ENCODE measurements at regions not wholly inside any gene's neighbourhood (a gene's known extent, or its start where the extent isn't known, plus 50 kb on each side); places are given as distances from the start of the nearest gene placed in this dataset.

DNA sequence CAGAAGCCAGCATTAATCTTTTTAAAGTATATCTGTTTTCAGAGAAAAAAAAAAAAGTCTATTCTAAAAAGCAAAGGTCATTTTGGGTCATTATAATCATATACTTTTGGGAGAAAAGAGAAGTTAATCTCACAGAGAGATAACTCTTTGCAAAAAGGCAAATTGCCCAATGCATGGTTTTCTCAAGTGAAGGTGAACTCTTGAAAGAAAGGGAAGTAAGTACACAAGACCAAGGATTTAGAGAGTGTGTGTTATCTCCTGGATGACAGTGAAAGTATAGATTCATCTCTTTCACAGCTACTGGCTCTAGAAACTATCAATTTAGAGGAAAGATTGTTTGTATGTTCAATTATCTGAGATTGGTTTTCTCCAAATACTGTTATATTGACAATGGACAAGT, 151.4 kb downstream of the CD8B2 start:
- H2AK5ac ChIP-seq (ENCODE audit: low read depth, low read length) = no peak overlapping the region
- no peak overlapping the region for H4K5ac ChIP-seq (ENCODE audit: low read depth, low read length)
- dilution Hi-C loops (cut with HindIII; ENCODE audit: low sequenced_read_pairs, unreplicated experiment) = no loop called here
- H3K23ac ChIP-seq (ENCODE audit: low read depth, low read length) = no peak overlapping the region
- no peak overlapping the region for H3K56ac ChIP-seq (ENCODE audit: extremely low read depth, insufficient read depth, low read length)
- H4K91ac ChIP-seq (ENCODE audit: insufficient read depth, low read depth, low read length) = no peak overlapping the region
- no peaks in the 10 kb centered on the region for H3K36me3 ChIP-seq (ENCODE audit: control insufficient read depth, insufficient read depth, low read length)
- CTCF ChIA-PET = interaction anchor here (1.3 kb wide), 1 partner anchor 56 kb away, joined by 3 read pairs; no protein-coding TSS in a partner anchor
- no peaks in the 10 kb centered on the region for H3K4me1 ChIP-seq (ENCODE audit: control insufficient read depth, insufficient read depth, low read length)
- no peak overlapping the region for H2AK9ac ChIP-seq (replicated peaks; ENCODE audit: low read depth, low read length, poor library complexity)
- H3K27ac ChIP-seq (ENCODE audit: insufficient read depth, low read length) = no peak overlapping the region
- no peak overlapping the region for H2BK15ac ChIP-seq (ENCODE audit: low read depth, low read length)
- no peak overlapping the region for H3K14ac ChIP-seq (replicated peaks; ENCODE audit: low read depth, low read length)
- no TSS peak for BruUV-seq (replicated peaks)
- H2BK120ac ChIP-seq (ENCODE audit: low read depth, low read length) = no peak overlapping the region
- no peak overlapping the region for H3K4me3 ChIP-seq (ENCODE audit: insufficient read depth, low read depth, low read length)
- POLR2A ChIA-PET (ENCODE audit: unreplicated experiment) = no interaction called here
- no peak overlapping the region for H2BK5ac ChIP-seq (ENCODE audit: low read depth, low read length, poor library complexity, severe bottlenecking)
- H3K79me1 ChIP-seq (ENCODE audit: low read depth in 1 of 2, low read length in 2 of 2) = no peaks in the 10 kb centered on the region
- H3K27me3 ChIP-seq (ENCODE audit: control insufficient read depth, insufficient read depth, low read length) = no peaks in the 10 kb centered on the region
- in situ Hi-C loops (cut with MboI; ENCODE audit: low sequenced_read_pairs) = loop anchor here (25.0 kb wide), 1 partner anchor 1549 kb away; no protein-coding TSS in a partner anchor
- H3K9me3 ChIP-seq (ENCODE audit: control insufficient read depth, insufficient read depth, low read length) = no peaks in the 10 kb centered on the region
- no peak overlapping the region for H2BK20ac ChIP-seq (ENCODE audit: low read depth, low read length)
- no peaks in the 10 kb centered on the region for H4K20me1 ChIP-seq (ENCODE audit: insufficient read depth, low read length)
- ATAC-seq (ENCODE audit: low read depth) (no peak), DNase-seq (no peak)
- H3K18ac ChIP-seq (ENCODE audit: low read depth, low read length) = no peak overlapping the region
- intact Hi-C loops (cut with micrococcal nuclease) = loop anchor here (2.0 to 5.0 kb wide), 2 partner anchors 1544 to 1556 kb away; no protein-coding TSS in a partner anchor
- H3K4ac ChIP-seq (ENCODE audit: low read depth, low read length) = no peak overlapping the region
- no peak overlapping the region for H4K8ac ChIP-seq (ENCODE audit: low read depth in 2 of 2, low read length in 2 of 2)
- TF ChIP-seq NFE2L2 (IDR thresholded peaks at IDR 0.05; ENCODE audit: low read depth, low read length) = no peak
- H3K4me2 ChIP-seq (ENCODE audit: low read depth, low read length) = no peak overlapping the region
- no peaks in the 10 kb centered on the region for H3K9me1 ChIP-seq (ENCODE audit: insufficient read depth, low read length)
- no peak overlapping the region for H3K9ac ChIP-seq (ENCODE audit: low read depth, low read length)
- no peak overlapping the region for H2AFZ ChIP-seq (replicated peaks; ENCODE audit: low read length, poor library complexity)

Measured in IMR-90 (cell line).